Calu3 (cell line): ENCODE measurements at regions not wholly inside any gene's neighbourhood (a gene's known extent, or its start where the extent isn't known, plus 50 kb on each side); places are given as distances from the start of the nearest gene placed in this dataset.

Experiments used
- BruUV-seq: library from RNA; stranded (reverse); fragments of 400-500 nt; replicated peaks from 2 replicates; lab custom pipeline; 2021; lab: Mats Ljungman, UMichigan
- CTCF ChIA-PET: fragments of 300-600 bp; sonication (Branson Sonifier 250); formaldehyde crosslinking; loops from one replicate; lab custom pipeline; 2022; ENCODE audit warnings: antibody characterized with exemption; lab: Charles Lee
- DNase-seq: peaks from one replicate; pipeline ENCODE4 v3.0.0; 2022
- H3K27ac Mint-ChIP-seq: one replicate; pipeline ENCODE4 v1.8.0; 2022; ENCODE audit warnings: mixed read lengths; ENCODE audit not compliant: unreplicated experiment
- H3K27me3 Mint-ChIP-seq: one replicate; pipeline ENCODE4 v1.8.0; 2022; ENCODE audit warnings: mixed read lengths; ENCODE audit not compliant: unreplicated experiment
- H3K36me3 Mint-ChIP-seq: one replicate; pipeline ENCODE4 v1.8.0; 2022; ENCODE audit warnings: mild to moderate bottlenecking, moderate library complexity, mixed read lengths; ENCODE audit not compliant: insufficient read depth, unreplicated experiment
- H3K4me1 Mint-ChIP-seq: one replicate; pipeline ENCODE4 v1.8.0; 2022; ENCODE audit warnings: mild to moderate bottlenecking, low read depth, mixed read lengths; ENCODE audit not compliant: unreplicated experiment
- H3K4me3 Mint-ChIP-seq: one replicate; pipeline ENCODE4 v1.8.0; 2022; ENCODE audit warnings: mild to moderate bottlenecking, low read depth, moderate library complexity, mixed read lengths; ENCODE audit not compliant: unreplicated experiment
- H3K9me3 Mint-ChIP-seq: one replicate; pipeline ENCODE4 v1.8.0; 2022; ENCODE audit warnings: low read depth, mixed read lengths; ENCODE audit not compliant: unreplicated experiment
- intact Hi-C: fragments of 100-400 bp; cut with micrococcal nuclease; formaldehyde crosslinking; loops from one replicate; pipeline ENCODE4 v1.10.0; 2022; ENCODE audit not compliant: unreplicated experiment
- TF ChIP-seq, protein P1 (sequence below): fragments of 200-600 bp; IDR thresholded peaks from one replicate; pipeline ENCODE4 v1.8.0; 2022; ENCODE audit warnings: antibody characterized with exemption; ENCODE audit not compliant: unreplicated experiment

DNA sequence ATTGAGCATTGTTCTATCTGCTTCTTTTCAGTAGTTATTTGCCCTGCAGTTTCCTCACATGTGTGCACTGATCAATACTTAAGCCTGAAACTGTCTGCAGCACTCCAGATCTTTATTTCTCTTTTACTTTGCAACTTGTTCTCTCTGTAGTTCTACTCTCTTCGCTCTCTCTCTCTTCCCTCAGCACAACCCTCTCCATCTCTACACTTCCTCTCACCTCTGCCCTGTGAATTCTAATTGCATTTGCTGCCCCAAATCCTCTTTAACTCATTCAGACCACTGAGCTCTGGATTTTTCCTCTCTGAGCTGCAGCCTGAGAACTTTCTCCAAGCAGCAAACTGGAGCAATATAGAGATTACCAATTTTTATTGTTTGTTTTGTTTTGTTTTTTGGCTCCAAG is 1035.5 kb downstream of the FSCB start:
- BruUV-seq, result no TSS peak
- no peak for DNase-seq
- intact Hi-C loops, result no loop called here
- no peak overlapping the region for H3K27ac Mint-ChIP-seq
- CTCF ChIA-PET, result interaction anchor here (1.1 kb wide), 1 partner anchor 12 kb away, joined by 3 read pairs; no protein-coding TSS in a partner anchor
- no peaks in the 10 kb centered on the region for H3K36me3 Mint-ChIP-seq
- H3K4me1 Mint-ChIP-seq, result no peaks in the 10 kb centered on the region
- no peak overlapping the region for H3K4me3 Mint-ChIP-seq
- peaks cover 7% of the 10 kb centered on the region for H3K9me3 Mint-ChIP-seq
- TF ChIP-seq, protein P1, sequence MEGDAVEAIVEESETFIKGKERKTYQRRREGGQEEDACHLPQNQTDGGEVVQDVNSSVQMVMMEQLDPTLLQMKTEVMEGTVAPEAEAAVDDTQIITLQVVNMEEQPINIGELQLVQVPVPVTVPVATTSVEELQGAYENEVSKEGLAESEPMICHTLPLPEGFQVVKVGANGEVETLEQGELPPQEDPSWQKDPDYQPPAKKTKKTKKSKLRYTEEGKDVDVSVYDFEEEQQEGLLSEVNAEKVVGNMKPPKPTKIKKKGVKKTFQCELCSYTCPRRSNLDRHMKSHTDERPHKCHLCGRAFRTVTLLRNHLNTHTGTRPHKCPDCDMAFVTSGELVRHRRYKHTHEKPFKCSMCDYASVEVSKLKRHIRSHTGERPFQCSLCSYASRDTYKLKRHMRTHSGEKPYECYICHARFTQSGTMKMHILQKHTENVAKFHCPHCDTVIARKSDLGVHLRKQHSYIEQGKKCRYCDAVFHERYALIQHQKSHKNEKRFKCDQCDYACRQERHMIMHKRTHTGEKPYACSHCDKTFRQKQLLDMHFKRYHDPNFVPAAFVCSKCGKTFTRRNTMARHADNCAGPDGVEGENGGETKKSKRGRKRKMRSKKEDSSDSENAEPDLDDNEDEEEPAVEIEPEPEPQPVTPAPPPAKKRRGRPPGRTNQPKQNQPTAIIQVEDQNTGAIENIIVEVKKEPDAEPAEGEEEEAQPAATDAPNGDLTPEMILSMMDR, result no peak
- no peaks in the 10 kb centered on the region for H3K27me3 Mint-ChIP-seq

DNA sequence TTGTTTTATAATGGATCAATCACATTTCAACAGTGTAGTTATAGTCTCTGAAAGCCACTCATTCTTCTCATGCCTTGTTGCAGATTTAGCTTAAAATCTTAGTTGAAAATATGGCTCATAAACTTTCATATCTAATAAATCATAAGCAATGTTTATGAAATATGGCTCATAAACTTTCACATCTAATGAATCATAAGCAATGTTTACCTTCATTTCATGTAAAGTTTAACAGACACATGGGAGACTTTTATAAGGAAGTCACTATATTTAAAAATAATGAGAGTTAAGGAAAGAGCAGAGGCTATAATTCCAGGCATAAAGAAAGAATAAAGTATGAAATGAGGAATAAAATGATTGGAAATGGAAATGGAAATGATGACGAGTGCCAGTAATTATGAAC is 1042.1 kb downstream of the FSCB start:
- Mint-ChIP-seq H3K27ac (no peak overlapping the region), H3K4me1 (no peaks in the 10 kb centered on the region), H3K9me3 (peaks cover 4% of the 10 kb centered on the region), H3K36me3 (no peaks in the 10 kb centered on the region), H3K4me3 (no peak overlapping the region), H3K27me3 (no peaks in the 10 kb centered on the region)
- no peak for DNase-seq
- CTCF ChIA-PET, result interaction anchor here (0.6 kb wide), 1 partner anchor 20 kb away, joined by 3 read pairs; no protein-coding TSS in a partner anchor
- no TSS peak for BruUV-seq
- intact Hi-C loops, result no loop called here
- TF ChIP-seq, protein P1, result no peak

DNA sequence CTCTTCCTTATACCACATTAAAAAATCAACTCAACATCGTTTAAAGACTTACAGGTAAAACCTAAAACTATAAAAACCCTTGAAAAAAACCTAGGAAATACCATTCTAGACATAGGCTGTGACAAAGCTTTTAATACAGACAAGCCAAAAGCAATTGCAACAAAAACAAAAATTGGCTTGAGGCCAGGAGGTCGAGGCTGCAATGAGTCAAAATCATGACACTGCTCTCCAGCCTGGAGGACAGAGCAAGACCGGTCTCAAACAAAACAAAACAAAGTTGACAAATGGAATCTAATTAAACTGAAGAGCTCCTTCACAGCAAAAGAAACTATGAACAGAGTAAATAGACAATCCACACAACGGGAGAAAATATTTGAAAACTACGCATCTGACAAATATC is 1057.8 kb downstream of the FSCB start:
- Mint-ChIP-seq H3K27me3 (no peaks in the 10 kb centered on the region), H3K4me3 (no peak overlapping the region), H3K9me3 (peaks cover 10% of the 10 kb centered on the region), H3K36me3 (no peaks in the 10 kb centered on the region), H3K4me1 (no peaks in the 10 kb centered on the region), H3K27ac (no peak overlapping the region)
- CTCF ChIA-PET, result no interaction called here
- DNase-seq, result no peak
- no TSS peak for BruUV-seq
- intact Hi-C loops, result no loop called here
- TF ChIP-seq, protein P1, result no peak

DNA sequence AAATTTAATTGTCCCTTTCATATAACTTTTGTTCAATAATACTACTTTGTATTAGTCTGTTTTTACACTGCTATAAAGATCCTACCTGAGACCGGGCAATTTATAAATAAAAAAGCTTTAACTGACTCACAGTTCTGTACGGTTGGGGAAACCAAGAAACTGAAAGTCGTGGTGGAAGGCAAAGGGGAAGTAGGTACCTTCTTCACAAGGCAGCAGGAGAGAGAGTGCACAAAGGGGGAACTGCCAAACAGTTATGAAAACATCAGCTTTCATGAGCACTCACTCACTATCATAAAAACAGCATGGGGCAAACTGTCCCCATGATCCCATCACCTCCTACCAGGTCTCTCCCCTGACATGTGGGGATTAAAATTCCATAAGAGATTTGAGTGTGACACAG is 1069.0 kb downstream of the FSCB start:
- intact Hi-C loops, result no loop called here

More for the DNA sequence above, 1069.0 kb downstream of the FSCB start:
- Mint-ChIP-seq H3K27ac (no peak overlapping the region), H3K36me3 (no peaks in the 10 kb centered on the region), H3K4me1 (no peaks in the 10 kb centered on the region), H3K27me3 (no peaks in the 10 kb centered on the region), H3K4me3 (no peak overlapping the region), H3K9me3 (peaks cover 17% of the 10 kb centered on the region)
- no TSS peak for BruUV-seq
- TF ChIP-seq, protein P1, result no peak
- CTCF ChIA-PET, result no interaction called here
- no peak for DNase-seq
